NCI-H2029 treated with DMSO at 0.1 percent for 48 hours (cell line): ENCODE measurements at regions not wholly inside any gene's neighbourhood (a gene's known extent, or its start where the extent isn't known, plus 50 kb on each side); places are given as distances from the start of the nearest gene placed in this dataset.

ENCODE experiments used
- DNase-seq: peaks from one replicate; lab custom pipeline; 2025; lab: John Stamatoyannopoulos, UW

GRCh38 chr2:173589604-173590275 is 235.1 kb downstream of the CDCA7 start:
- DNase-seq = peak; percentile 91

DNA sequence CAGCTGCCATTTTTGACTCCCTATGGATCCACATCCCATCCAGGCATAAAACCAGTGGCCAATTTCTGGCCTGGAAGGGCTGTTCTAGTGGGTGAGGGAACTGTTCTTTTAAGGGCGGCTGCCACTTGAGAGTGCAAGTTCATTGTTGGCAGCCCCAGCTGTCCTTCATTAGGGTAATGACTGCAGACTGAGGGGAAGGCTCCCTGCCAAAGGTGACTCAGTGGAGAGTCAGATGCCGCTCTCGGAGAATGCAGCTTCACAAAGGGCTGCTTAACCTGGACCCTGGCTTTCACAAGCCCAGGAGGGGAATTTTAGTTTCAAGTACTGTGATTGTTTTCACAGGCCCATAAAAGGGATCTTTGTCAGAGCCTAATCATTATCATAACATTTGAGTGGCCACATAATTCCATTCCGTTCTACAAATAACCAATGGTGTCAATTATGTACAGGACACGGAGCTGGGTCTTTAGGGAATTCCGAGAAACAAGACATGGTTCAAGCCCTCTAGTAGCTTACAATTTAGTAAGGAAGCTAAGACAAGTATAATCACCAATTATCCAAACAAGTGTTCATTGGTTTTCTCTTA is 235.7 kb downstream of the CDCA7 start:
- DNase-seq = peak; percentile 96

DNA sequence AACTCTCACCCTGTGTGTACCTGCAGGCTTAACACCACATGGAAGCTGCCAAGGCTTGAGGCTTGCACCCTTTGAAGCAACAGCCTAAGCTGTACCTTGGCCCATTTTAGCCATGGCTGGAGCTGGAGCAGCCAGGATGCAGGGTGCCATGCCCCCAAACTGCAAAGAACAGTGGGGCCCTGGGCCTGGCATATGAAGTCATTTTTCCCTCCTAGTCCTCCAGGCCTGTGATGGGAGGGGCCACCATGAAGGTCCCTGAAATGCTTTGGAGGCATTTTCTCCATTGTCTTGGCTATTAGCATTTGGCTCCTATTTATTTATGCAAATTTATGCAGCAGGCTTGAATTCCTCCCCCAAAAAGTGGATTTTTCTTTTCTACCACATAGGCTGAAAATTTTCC is 238.4 kb downstream of the CDCA7 start:
- DNase-seq = no peak

GRCh38 chr2:173596244-173596643 is 241.6 kb downstream of the CDCA7 start:
- no peak for DNase-seq

- DNase-seq = no peak
These were observed 243.9 kb downstream of the CDCA7 start for GRCh38 chr2:173598525-173598924.

DNA sequence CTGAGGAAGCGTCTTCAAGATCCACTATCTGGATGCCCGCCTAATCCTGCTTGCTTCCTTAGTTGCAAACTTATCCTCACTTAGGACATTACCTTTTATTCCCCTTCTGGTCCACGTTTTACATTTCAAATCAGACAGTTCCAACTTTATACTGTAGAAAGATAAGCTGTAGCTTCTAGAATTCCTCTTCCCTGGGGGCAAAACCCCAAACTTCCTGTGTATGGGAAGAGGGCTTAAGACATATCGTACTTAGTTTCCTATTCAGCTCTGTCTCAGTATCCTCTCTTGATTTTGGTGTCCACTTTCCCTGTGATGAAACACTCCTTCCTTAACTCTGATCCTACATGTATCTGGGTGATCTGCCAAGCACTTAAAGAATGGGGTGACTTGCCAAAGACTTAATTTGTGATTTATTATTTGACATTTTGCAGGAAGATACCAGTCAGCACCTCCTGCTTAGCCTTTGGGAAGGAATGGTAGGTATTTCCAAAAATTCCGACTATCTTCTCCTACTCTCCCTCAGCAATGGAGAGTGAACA is 245.2 kb downstream of the CDCA7 start:
- DNase-seq = no peak

GRCh38 chr2:173602153-173602795 is 247.6 kb downstream of the CDCA7 start:
- DNase-seq = no peak

DNA sequence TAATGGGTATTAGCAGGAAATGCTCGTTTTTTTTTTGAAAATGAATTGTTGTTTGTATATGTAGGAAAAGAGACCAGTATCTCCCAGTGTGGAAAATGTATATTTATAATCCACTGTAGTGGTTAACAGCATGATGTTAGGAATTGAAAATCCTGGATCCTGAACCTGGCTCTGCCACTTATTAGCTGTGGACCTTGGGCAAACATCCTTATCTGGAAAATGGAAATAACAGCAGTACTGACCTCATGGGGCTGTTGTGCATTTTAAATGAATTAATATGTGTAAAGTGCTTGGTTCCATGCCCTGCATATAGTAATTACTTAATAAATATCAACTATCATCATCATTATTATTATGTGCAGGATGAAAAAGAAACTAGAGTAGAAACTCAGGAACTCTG is 251.3 kb downstream of the CDCA7 start:
- no peak for DNase-seq

- no peak for DNase-seq
These were observed 252.1 kb downstream of the CDCA7 start for GRCh38 chr2:173606619-173607248.

GRCh38 chr2:173607606-173608311 is 253.1 kb downstream of the CDCA7 start:
- no peak for DNase-seq

GRCh38 chr2:173611121-173611520 is 256.4 kb downstream of the CDCA7 start:
- DNase-seq = no peak

DNA sequence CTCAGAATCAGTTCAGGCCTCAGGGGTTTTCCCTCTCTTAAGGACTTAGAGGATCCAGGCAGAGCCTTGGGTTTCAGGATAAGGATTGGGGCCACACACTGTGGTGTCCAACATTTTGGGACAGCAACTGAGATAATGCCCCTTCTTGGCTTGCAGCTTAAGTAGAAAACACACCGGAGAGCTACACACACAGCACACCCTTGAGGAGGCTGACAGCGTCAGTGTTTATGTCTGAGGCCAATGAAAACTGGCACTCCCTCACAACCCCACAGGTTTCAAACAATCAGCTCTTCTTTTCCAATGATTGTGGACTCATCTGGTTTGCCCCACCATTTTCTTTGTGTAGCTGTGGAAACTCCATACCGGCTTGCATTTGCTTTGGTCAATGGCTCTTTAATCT is 257.7 kb downstream of the CDCA7 start:
- DNase-seq = no peak

- no peak for DNase-seq
These were observed 258.7 kb downstream of the CDCA7 start for GRCh38 chr2:173613386-173613785.

- DNase-seq = no peak
These were observed 259.7 kb downstream of the CDCA7 start for GRCh38 chr2:173614265-173614930.

- DNase-seq = no peak
These were observed 269.0 kb downstream of the CDCA7 start for GRCh38 chr2:173623438-173624319.

DNA sequence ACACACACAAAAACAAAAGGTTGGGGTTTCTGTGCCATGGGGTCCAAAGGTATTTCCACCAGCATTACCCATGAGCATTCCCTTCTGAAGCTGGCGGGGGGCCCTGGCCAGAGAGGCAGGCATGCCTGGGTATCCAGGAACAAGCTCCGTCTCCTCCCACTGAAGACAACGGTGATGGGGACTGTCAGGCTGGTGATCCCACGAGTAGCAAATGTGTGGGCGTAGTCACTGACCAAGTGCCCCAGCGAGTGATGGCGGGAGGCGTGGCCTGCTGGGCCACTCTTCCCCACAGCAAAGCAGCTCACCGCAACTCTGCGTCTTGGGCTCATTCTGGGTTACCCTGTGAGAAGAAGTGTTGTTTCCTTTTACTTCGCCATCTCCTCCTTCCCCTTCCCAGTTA is 270.6 kb downstream of the CDCA7 start:
- no peak for DNase-seq

DNA sequence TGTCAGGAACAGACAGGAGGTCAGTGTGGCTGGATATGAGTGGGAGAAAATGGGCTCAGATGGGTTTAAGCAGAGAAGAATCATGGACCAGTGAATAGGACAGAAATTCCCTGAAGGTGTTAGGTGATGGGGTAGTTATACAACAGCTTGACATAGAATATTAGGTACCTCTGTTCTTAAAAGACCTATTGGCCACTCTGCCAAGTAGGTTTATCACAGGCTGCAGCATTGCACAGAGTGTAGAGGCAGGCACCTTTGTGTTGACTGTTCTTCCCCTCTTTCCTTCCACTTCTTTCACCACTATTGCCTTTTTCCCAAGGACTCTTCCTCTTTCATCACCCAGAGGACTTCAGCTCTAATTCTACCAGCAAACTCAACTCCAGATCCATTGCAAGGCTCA is 274.4 kb downstream of the CDCA7 start:
- DNase-seq = no peak

DNA sequence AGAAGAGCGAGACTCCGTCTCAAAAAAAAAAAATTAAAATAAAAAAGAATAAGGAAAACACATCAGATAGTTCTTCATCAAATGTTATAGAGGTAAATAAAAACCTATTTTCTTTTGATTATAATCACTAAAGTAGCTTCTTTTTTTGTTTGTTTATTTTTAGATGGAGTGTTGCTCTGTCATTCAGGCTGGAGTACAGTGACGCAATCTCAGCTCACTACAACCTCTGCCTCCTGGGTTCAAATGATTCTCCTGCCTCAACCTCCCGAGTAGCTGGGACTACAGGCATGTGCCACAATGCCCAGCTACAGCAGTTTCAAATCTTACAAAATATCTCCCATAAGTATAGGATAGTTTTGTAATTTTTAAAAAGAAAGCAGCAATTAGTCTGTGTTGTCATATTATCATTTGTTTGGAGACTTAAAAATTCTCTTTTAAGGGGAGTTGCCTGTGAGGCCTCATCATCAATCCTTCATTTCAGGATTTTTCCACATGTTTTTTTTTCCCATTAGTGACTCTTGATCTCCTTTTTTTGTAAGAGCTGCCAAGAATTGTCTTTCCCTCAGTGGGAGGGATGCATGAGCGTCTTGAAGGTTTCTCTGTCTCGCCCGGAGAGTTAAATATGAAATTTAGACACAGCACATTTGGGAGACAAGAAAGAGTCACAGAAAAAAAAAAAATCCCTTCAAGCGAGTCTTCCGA is 275.9 kb downstream of the CDCA7 start:
- DNase-seq = no peak

- DNase-seq = no peak
These were observed 276.4 kb downstream of the CDCA7 start for GRCh38 chr2:173631127-173631460.

GRCh38 chr2:173644146-173644545 is 289.5 kb downstream of the CDCA7 start:
- no peak for DNase-seq
